Prostate gland (tissue), 2 donors: ENCODE measurements at regions not wholly inside any gene's neighbourhood (a gene's known extent, or its start where the extent isn't known, plus 50 kb on each side); places are given as distances from the start of the nearest gene placed in this dataset.

ENCODE experiments used
- CTCF ChIP-seq, 4 experiments: fragments of 200-600 bp in 2 of 4; fragments of 450-650 bp in 2 of 4; sonication (generic) in 2 of 4; IDR thresholded peaks; 1 replicate in 3 of 4; 2 replicates in 1 of 4; pipeline ENCODE4 v1.5.1; 2016 to 2019; ENCODE audit warnings: antibody characterized with exemption in 4 of 4, mild to moderate bottlenecking in 2 of 4, moderate library complexity in 2 of 4
- POLR2A ChIP-seq: fragments of 450-650 bp; IDR thresholded peaks from one replicate; pipeline ENCODE4 v1.6.1; 2016; ENCODE audit warnings: antibody characterized with exemption, mild to moderate bottlenecking
- POLR2AphosphoS5 ChIP-seq: sonication (generic); formaldehyde crosslinking; IDR thresholded peaks from one replicate; pipeline ENCODE4 v1.6.1; 2017; ENCODE audit warnings: antibody characterized with exemption

- TF ChIP-seq POLR2AphosphoS5: no peak
- no peak for TF ChIP-seq CTCF (IDR thresholded peaks at IDR 0.05)
- TF ChIP-seq POLR2A: no peak
These were observed 80.2 kb upstream of the BCL11A start for GRCh38 chr2:60633615-60634014.
